K562 (cell line): ENCODE measurements at regions not wholly inside any gene's neighbourhood (a gene's known extent, or its start where the extent isn't known, plus 50 kb on each side); places are given as distances from the start of the nearest gene placed in this dataset.

Source experiments
- ATAC-seq: fragments of 200-7000 bp; cut with Tn5 transposase; 3 replicates; pipeline ENCODE4 v1.9.1; 2020; ENCODE audit warnings: moderate library complexity
- BruUV-seq: library from RNA; stranded (reverse); fragments of 400-500 nt; replicated peaks from 2 replicates; lab custom pipeline; 2021; lab: Mats Ljungman, UMichigan
- CTCF ChIA-PET: fragments of 300-600 bp; formaldehyde crosslinking; extraction: SDS; loops from one replicate; lab custom pipeline; 2021; ENCODE audit warnings: low intra/inter-chr PET ratio; lab: Yijun Ruan, JAX
- POLR2A ChIA-PET: fragments of 300-600, 350-650 bp; sonication (Branson Sonifier 250); formaldehyde crosslinking; extraction: SDS; loops from one replicate; lab custom pipeline; 2021; ENCODE audit warnings: antibody characterized with exemption, inconsistent platforms; lab: Yijun Ruan, JAX
- DNase-seq, 4 experiments: peaks; one replicate each; pipeline versions ENCODE4 v3.0.0 to v3.0.0-alpha.2; 2011 to 2018; ENCODE audit warnings: low spot score in 3 of 4, mixed read lengths in 3 of 4; ENCODE audit errors: extremely low read depth in 1 of 4
- FAIRE-seq: peaks from 2 replicates; lab custom pipeline; 2011; peaks lifted over from hg19 to GRCh38; lab: Jason Lieb, UNC
- H2AFZ ChIP-seq: 2 replicates; pipeline ENCODE4 v1.6.0; 2011; ENCODE audit warnings: low read depth, low read length, control low read depth, inconsistent platforms
- H3K27ac ChIP-seq: fragments of 200-600 bp; 3 replicates; pipeline ENCODE4 v1.8.0; 2011; ENCODE audit warnings: low read depth, mild to moderate bottlenecking, control low read depth, inconsistent platforms, low read length, moderate library complexity, mixed read lengths; ENCODE audit errors: extremely low read depth
- H3K27me3 ChIP-seq, 2 experiments: fragments of 300-600 bp in 1 of 2; 2 replicates in 1 of 2; 3 replicates in 1 of 2; pipeline versions ENCODE4 v1.6.0 to v1.8.0; 2011; ENCODE audit warnings: inconsistent platforms in 2 of 2, low read length in 2 of 2, mild to moderate bottlenecking in 1 of 2, mixed read lengths in 1 of 2, moderate library complexity in 1 of 2; ENCODE audit not compliant: control insufficient read depth in 2 of 2, insufficient read depth in 2 of 2
- H3K36me3 ChIP-seq: fragments of 300-600 bp; 3 replicates; pipeline ENCODE4 v1.8.0; 2011; ENCODE audit warnings: mild to moderate bottlenecking, low read length, inconsistent platforms; ENCODE audit not compliant: control insufficient read depth, insufficient read depth
- H3K4me1 ChIP-seq, 2 experiments: fragments of 200-600 bp in 1 of 2; replicated peaks in 1 of 2; 2 replicates in 1 of 2; 3 replicates in 1 of 2; pipeline versions ENCODE4 v1.5.1 to v1.8.0; 2011; ENCODE audit warnings: inconsistent platforms in 2 of 2, low read length in 2 of 2, mild to moderate bottlenecking in 1 of 2, mixed read lengths in 1 of 2, moderate library complexity in 1 of 2; ENCODE audit not compliant: control insufficient read depth in 2 of 2, insufficient read depth in 2 of 2
- H3K4me2 ChIP-seq: 2 replicates; pipeline ENCODE4 v1.6.1; 2011; ENCODE audit warnings: low read length, control low read depth, inconsistent platforms, mixed read lengths; ENCODE audit not compliant: insufficient read depth
- H3K4me3 ChIP-seq: fragments of 200-600 bp; sonication (generic), shearing (Covaris generic); 2 replicates; pipeline ENCODE4 v1.5.1; 2016; ENCODE audit warnings: control low read depth, inconsistent platforms
- H3K79me2 ChIP-seq: fragments of 200-600 bp; 3 replicates; pipeline ENCODE4 v1.8.0; 2011; ENCODE audit warnings: low read length, inconsistent platforms; ENCODE audit not compliant: control insufficient read depth, insufficient read depth
- H3K9ac ChIP-seq, 2 experiments: 2 replicates each; pipeline versions ENCODE4 v1.6.0 to v1.6.1; 2011; ENCODE audit warnings: low read depth in 2 of 2, low read length in 2 of 2, control low read depth in 1 of 2, inconsistent platforms in 1 of 2, mild to moderate bottlenecking in 1 of 2, mixed read lengths in 1 of 2; ENCODE audit not compliant: insufficient read depth in 1 of 2
- H3K9me1 ChIP-seq: one replicate; pipeline ENCODE4 v1.6.0; 2011; ENCODE audit warnings: inconsistent platforms, mild to moderate bottlenecking, low read length, moderate library complexity; ENCODE audit not compliant: control insufficient read depth, insufficient read depth
- H3K9me3 ChIP-seq: replicated peaks from 2 replicates; pipeline ENCODE4 v1.5.1; 2011; ENCODE audit warnings: low read depth, low read length, inconsistent platforms; ENCODE audit not compliant: control insufficient read depth, insufficient read depth
- H4K20me1 ChIP-seq: replicated peaks from 2 replicates; pipeline ENCODE4 v1.6.1; 2011; ENCODE audit warnings: low read length, inconsistent platforms, mixed read lengths; ENCODE audit not compliant: control insufficient read depth, insufficient read depth
- ATF1 ChIP-seq, 2 experiments: fragments of 450-650 bp in 1 of 2; IDR thresholded peaks; 2 replicates each; pipeline ENCODE4 v1.6.1; 2016; ENCODE audit warnings: missing compliant biosample characterization in 1 of 2, missing genetic modification characterization in 1 of 2
- ATF7 ChIP-seq: fragments of 450-650 bp; IDR thresholded peaks from 2 replicates; pipeline ENCODE4 v1.7.1; 2014; ENCODE audit warnings: mild to moderate bottlenecking, moderate library complexity
- CHD4 ChIP-seq: fragments of 200-600 bp; sonication (generic); IDR thresholded peaks from 3 replicates; pipeline ENCODE4 v1.6.1; 2012; ENCODE audit warnings: low read depth, mild to moderate bottlenecking, mixed read lengths, low read length, inconsistent platforms; ENCODE audit not compliant: insufficient read depth, insufficient replicate concordance, poor library complexity, severe bottlenecking
- GTF2E2 ChIP-seq: fragments of 200-800 bp; sonication (Bioruptor generic); IDR thresholded peaks from 2 replicates; pipeline ENCODE4 v1.6.1; 2016; ENCODE audit warnings: missing genetic modification characterization, missing compliant biosample characterization
- HDAC8 ChIP-seq: fragments of 450-650 bp; IDR thresholded peaks from 2 replicates; pipeline ENCODE4 v1.6.1; 2016; ENCODE audit warnings: mild to moderate bottlenecking, missing genetic modification characterization, moderate library complexity, missing compliant biosample characterization
- MAZ ChIP-seq, 2 experiments: fragments of 450-650 bp in 1 of 2; sonication (generic) in 1 of 2; formaldehyde crosslinking; IDR thresholded peaks in 1 of 2; conservative IDR thresholded peaks in 1 of 2; 2 replicates each; pipeline versions ENCODE4 v1.4.0 to v1.5.0; 2020; ENCODE audit warnings: mild to moderate bottlenecking in 1 of 2, missing genetic modification reagents in 1 of 2
- NR3C1 ChIP-seq: sonication (generic); formaldehyde crosslinking; IDR thresholded peaks from 2 replicates; pipeline ENCODE4 v1.8.1; 2022; ENCODE audit warnings: missing genetic modification reagents
- SMARCB1 ChIP-seq: IDR thresholded peaks from 2 replicates; pipeline ENCODE4 v1.6.1; 2011; ENCODE audit warnings: improper control_type of control experiment, low read depth; ENCODE audit not compliant: insufficient read length
- TARDBP ChIP-seq: fragments of 450-650 bp; IDR thresholded peaks from 2 replicates; pipeline ENCODE4 v1.6.1; 2016
- ZNF583 ChIP-seq: fragments of 250-450 bp; sonication (Bioruptor Pico); IDR thresholded peaks from 2 replicates; pipeline ENCODE4 v1.4.0; 2020
- ZNF695 ChIP-seq: fragments of 450-650 bp; formaldehyde crosslinking; IDR thresholded peaks from 2 replicates; pipeline ENCODE4 v1.4.0; 2020; ENCODE audit warnings: mild to moderate bottlenecking, moderate library complexity
- ZNF766 ChIP-seq: fragments of 200-800 bp; sonication (Bioruptor generic); conservative IDR thresholded peaks from 2 replicates; pipeline ENCODE4 v1.6.1; 2016; ENCODE audit warnings: missing genetic modification characterization, missing compliant biosample characterization
- WGBS: fragments of 100-300 bp; shearing (Covaris generic); methylation state at CpG from one replicate; pipeline ENCODE4 v1.1.6; 2016; ENCODE audit warnings: low coverage, mixed read lengths; ENCODE audit not compliant: insufficient coverage; ENCODE audit errors: missing lambda C conversion rate; 5-methylcytosine and 5-hydroxymethylcytosine counted together
- in situ Hi-C: fragments of 300-500 bp; cut with MboI; formaldehyde crosslinking; loops from 4 replicates; pipeline ENCODE4 v1.15.0; 2018; ENCODE audit warnings: inconsistent platforms, mixed read lengths
- intact Hi-C: fragments of 100-400 bp; cut with micrococcal nuclease; formaldehyde crosslinking; loops from 2 replicates; pipeline ENCODE4 v1.14.2; 2022
- TF ChIP-seq, protein P1 (sequence below), 2 experiments: fragments of 450-650 bp in 1 of 2; sonication (generic) in 1 of 2; formaldehyde crosslinking in 1 of 2; IDR thresholded peaks in 1 of 2; conservative IDR thresholded peaks in 1 of 2; 2 replicates each; pipeline versions ENCODE4 v1.6.1 to v1.8.1; 2016 to 2023; ENCODE audit warnings: mild to moderate bottlenecking in 2 of 2, moderate library complexity in 2 of 2, inconsistent platforms in 1 of 2, missing genetic modification reagents in 1 of 2
- TF ChIP-seq, protein P2 (sequence below): fragments of 250-450 bp; sonication (Bioruptor Pico); IDR thresholded peaks from 2 replicates; pipeline ENCODE4 v1.4.0; 2020; ENCODE audit warnings: mild to moderate bottlenecking, moderate library complexity, borderline replicate concordance
- TF ChIP-seq, protein P3 (sequence below): sonication (generic); formaldehyde crosslinking; IDR thresholded peaks from 2 replicates; pipeline ENCODE4 v1.8.1; 2023; ENCODE audit warnings: mild to moderate bottlenecking, missing genetic modification reagents

DNA sequence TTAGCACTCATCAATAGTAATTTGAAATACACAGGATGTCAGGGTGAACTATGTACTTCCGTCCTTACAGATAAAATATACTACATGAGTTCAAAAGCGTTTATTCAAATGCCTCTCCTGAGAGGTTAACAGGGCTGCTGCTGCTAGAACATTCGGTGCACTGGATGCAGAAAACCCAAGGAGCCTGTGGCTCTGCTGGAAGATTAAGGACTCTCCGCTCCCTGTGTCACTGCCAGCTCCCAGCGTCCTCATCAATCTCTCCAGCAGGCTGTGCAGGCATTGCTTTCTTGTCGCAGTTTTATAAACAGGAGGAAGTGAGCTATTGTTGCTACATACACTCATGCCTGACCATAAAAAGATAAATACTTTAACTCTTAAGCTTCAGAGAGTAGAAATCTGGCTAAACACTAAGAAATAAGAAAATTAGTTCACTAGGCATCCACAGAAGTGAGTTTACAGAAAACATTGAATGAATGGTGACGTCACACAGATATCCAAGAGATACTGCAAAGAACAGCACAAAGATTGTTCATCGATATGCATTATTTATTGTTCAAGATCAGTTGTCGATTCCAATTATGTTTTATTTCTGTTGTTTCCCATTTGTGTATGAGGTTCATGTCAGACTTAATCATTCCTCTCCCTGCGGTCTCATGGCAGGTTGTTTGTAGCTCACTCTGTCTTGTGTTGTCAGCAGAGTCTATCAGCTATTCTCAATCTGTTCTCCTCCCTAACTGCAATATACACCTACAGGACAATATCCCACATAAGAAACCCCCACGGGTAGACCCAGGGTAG, 127.9 kb upstream of the MON1B start:
- no peaks in the 10 kb centered on the region for H3K9me3 ChIP-seq
- CTCF ChIA-PET, result no interaction called here
- no TSS peak for BruUV-seq

More for the DNA sequence above, 127.9 kb upstream of the MON1B start:
- ATAC-seq, result no peak
- no peak overlapping the region for H2AFZ ChIP-seq
- no peaks in the 10 kb centered on the region for H3K27me3 ChIP-seq
- H4K20me1 ChIP-seq, result no peaks in the 10 kb centered on the region
- no peaks in the 10 kb centered on the region for H3K79me2 ChIP-seq
- no peak for FAIRE-seq
- H3K4me3 ChIP-seq, result no peak overlapping the region
- H3K9ac ChIP-seq, result no peak overlapping the region
- no peaks in the 10 kb centered on the region for H3K36me3 ChIP-seq
- H3K9me1 ChIP-seq, result no peaks in the 10 kb centered on the region
- 4% methylated on average over 11 of the region's 11 CpGs for WGBS
- no peak overlapping the region for H3K27ac ChIP-seq
- TF ChIP-seq MAZ (CRISPR knock-in tag; conservative IDR thresholded peaks at IDR 0.05 in 1 of 2, IDR thresholded peaks at IDR 0.05 in 1 of 2) (no peak), ZNF583 (CRISPR knock-in tag) (no peak), TARDBP (no peak), HDAC8 (tag) (no peak), ZNF766 (CRISPR knock-in tag) (no peak), ATF7 (0 out of 2 replicates have a peak, but pooled peaks have one; percentile 25), ATF1 (CRISPR knock-in tag; IDR thresholded peaks at IDR 0.05) (no peak), ATF1 (tag; IDR thresholded peaks at IDR 0.05) (peak; percentile 31; the same call in 1 of the 2 replicates), ZNF695 (CRISPR knock-in tag) (no peak), NR3C1 (CRISPR knock-in tag) (no peak), CHD4 (no peak), SMARCB1 (no peak), GTF2E2 (tag) (no peak)
- TF ChIP-seq, protein P1, sequence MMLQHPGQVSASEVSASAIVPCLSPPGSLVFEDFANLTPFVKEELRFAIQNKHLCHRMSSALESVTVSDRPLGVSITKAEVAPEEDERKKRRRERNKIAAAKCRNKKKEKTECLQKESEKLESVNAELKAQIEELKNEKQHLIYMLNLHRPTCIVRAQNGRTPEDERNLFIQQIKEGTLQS (IDR thresholded peaks at IDR 0.05), result 0 out of 2 replicates have a peak, but pooled peaks have one; percentile 31
- TF ChIP-seq, protein P1 (CRISPR knock-in tag; conservative IDR thresholded peaks at IDR 0.05), result no peak
- TF ChIP-seq, protein P2, sequence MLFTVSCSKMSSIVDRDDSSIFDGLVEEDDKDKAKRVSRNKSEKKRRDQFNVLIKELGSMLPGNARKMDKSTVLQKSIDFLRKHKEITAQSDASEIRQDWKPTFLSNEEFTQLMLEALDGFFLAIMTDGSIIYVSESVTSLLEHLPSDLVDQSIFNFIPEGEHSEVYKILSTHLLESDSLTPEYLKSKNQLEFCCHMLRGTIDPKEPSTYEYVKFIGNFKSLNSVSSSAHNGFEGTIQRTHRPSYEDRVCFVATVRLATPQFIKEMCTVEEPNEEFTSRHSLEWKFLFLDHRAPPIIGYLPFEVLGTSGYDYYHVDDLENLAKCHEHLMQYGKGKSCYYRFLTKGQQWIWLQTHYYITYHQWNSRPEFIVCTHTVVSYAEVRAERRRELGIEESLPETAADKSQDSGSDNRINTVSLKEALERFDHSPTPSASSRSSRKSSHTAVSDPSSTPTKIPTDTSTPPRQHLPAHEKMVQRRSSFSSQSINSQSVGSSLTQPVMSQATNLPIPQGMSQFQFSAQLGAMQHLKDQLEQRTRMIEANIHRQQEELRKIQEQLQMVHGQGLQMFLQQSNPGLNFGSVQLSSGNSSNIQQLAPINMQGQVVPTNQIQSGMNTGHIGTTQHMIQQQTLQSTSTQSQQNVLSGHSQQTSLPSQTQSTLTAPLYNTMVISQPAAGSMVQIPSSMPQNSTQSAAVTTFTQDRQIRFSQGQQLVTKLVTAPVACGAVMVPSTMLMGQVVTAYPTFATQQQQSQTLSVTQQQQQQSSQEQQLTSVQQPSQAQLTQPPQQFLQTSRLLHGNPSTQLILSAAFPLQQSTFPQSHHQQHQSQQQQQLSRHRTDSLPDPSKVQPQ (CRISPR knock-in tag), result no peak
- TF ChIP-seq, protein P3, sequence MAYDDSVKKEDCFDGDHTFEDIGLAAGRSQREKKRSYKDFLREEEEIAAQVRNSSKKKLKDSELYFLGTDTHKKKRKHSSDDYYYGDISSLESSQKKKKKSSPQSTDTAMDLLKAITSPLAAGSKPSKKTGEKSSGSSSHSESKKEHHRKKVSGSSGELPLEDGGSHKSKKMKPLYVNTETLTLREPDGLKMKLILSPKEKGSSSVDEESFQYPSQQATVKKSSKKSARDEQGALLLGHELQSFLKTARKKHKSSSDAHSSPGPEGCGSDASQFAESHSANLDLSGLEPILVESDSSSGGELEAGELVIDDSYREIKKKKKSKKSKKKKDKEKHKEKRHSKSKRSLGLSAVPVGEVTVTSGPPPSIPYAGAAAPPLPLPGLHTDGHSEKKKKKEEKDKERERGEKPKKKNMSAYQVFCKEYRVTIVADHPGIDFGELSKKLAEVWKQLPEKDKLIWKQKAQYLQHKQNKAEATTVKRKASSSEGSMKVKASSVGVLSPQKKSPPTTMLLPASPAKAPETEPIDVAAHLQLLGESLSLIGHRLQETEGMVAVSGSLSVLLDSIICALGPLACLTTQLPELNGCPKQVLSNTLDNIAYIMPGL (CRISPR knock-in tag), result no peak
- DNase-seq, result no peak
- in situ Hi-C loops (no loop called here), intact Hi-C loops (no loop called here)
- H3K4me2 ChIP-seq, result no peak overlapping the region
- no peaks in the 10 kb centered on the region for H3K4me1 ChIP-seq
- POLR2A ChIA-PET, result no interaction called here
